HEK293 (cell line): ENCODE measurements at regions not wholly inside any gene's neighbourhood (a gene's known extent, or its start where the extent isn't known, plus 50 kb on each side); places are given as distances from the start of the nearest gene placed in this dataset.

Experiments used
- ZBTB7A ChIP-seq: fragments of 450-650 bp; formaldehyde crosslinking; IDR thresholded peaks from 2 replicates; pipeline ENCODE4 v1.5.1; 2016; ENCODE audit warnings: low read depth, missing biosample characterization, missing genetic modification characterization
- TF ChIP-seq, protein P1 (sequence below): fragments of 450-650 bp; formaldehyde crosslinking; IDR thresholded peaks from 2 replicates; pipeline ENCODE4 v1.5.1; 2016; ENCODE audit warnings: missing biosample characterization, missing genetic modification characterization
- TF ChIP-seq, protein P2 (sequence below): fragments of 450-650 bp; formaldehyde crosslinking; IDR thresholded peaks from 2 replicates; pipeline ENCODE4 v1.5.1; 2016; ENCODE audit warnings: missing biosample characterization, missing genetic modification characterization
- TF ChIP-seq, protein P3 (sequence below): fragments of 450-650 bp; formaldehyde crosslinking; IDR thresholded peaks from 2 replicates; pipeline ENCODE4 v1.5.1; 2016; ENCODE audit warnings: missing biosample characterization, missing genetic modification characterization
- TF ChIP-seq, protein P4 (sequence below): fragments of 450-650 bp; formaldehyde crosslinking; IDR thresholded peaks from 2 replicates; pipeline ENCODE4 v1.5.1; 2016; ENCODE audit warnings: missing biosample characterization, missing genetic modification characterization

DNA sequence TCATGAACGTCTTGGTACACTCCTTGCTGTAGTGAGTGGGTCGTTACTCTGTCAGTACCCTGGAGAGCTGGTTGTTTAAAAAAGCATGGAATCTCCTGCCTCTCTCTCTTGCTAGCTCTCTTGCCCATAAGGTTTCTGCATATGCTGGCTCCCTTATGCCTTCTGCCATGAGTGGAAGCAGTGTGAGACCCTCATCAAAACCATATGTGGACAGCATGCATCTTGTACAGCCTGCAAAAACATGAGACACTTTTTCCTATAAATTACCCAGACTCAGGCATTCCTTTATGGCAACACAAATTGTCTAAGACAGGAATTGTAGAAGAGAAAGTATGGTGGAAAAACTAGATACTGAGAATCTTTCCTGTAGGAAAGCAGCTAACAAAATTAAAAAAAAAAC is 516.3 kb downstream of the SLITRK6 start:
- TF ChIP-seq, protein P1, sequence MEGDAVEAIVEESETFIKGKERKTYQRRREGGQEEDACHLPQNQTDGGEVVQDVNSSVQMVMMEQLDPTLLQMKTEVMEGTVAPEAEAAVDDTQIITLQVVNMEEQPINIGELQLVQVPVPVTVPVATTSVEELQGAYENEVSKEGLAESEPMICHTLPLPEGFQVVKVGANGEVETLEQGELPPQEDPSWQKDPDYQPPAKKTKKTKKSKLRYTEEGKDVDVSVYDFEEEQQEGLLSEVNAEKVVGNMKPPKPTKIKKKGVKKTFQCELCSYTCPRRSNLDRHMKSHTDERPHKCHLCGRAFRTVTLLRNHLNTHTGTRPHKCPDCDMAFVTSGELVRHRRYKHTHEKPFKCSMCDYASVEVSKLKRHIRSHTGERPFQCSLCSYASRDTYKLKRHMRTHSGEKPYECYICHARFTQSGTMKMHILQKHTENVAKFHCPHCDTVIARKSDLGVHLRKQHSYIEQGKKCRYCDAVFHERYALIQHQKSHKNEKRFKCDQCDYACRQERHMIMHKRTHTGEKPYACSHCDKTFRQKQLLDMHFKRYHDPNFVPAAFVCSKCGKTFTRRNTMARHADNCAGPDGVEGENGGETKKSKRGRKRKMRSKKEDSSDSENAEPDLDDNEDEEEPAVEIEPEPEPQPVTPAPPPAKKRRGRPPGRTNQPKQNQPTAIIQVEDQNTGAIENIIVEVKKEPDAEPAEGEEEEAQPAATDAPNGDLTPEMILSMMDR (tag by site-specific recombination) = no peak
- TF ChIP-seq, protein P2, sequence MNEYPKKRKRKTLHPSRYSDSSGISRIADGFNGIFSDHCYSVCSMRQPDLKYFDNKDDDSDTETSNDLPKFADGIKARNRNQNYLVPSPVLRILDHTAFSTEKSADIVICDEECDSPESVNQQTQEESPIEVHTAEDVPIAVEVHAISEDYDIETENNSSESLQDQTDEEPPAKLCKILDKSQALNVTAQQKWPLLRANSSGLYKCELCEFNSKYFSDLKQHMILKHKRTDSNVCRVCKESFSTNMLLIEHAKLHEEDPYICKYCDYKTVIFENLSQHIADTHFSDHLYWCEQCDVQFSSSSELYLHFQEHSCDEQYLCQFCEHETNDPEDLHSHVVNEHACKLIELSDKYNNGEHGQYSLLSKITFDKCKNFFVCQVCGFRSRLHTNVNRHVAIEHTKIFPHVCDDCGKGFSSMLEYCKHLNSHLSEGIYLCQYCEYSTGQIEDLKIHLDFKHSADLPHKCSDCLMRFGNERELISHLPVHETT = no peak
- TF ChIP-seq, protein P3, sequence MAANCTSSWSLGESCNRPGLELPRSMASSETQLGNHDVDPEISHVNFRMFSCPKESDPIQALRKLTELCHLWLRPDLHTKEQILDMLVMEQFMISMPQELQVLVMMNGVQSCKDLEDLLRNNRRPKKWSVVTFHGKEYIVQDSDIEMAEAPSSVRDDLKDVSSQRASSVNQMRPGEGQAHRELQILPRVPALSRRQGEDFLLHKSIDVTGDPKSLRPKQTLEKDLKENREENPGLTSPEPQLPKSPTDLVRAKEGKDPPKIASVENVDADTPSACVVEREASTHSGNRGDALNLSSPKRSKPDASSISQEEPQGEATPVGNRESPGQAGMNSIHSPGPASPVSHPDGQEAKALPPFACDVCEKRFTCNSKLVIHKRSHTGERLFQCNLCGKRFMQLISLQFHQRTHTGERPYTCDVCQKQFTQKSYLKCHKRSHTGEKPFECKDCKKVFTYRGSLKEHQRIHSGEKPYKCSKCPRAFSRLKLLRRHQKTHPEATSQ (tag by site-specific recombination) = no peak
- TF ChIP-seq, protein P4, sequence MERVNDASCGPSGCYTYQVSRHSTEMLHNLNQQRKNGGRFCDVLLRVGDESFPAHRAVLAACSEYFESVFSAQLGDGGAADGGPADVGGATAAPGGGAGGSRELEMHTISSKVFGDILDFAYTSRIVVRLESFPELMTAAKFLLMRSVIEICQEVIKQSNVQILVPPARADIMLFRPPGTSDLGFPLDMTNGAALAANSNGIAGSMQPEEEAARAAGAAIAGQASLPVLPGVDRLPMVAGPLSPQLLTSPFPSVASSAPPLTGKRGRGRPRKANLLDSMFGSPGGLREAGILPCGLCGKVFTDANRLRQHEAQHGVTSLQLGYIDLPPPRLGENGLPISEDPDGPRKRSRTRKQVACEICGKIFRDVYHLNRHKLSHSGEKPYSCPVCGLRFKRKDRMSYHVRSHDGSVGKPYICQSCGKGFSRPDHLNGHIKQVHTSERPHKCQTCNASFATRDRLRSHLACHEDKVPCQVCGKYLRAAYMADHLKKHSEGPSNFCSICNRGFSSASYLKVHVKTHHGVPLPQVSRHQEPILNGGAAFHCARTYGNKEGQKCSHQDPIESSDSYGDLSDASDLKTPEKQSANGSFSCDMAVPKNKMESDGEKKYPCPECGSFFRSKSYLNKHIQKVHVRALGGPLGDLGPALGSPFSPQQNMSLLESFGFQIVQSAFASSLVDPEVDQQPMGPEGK = no peak
- no peak for TF ChIP-seq ZBTB7A (tag by site-specific recombination)
